Heart right ventricle (tissue), 16 donors: ENCODE measurements at regions not wholly inside any gene's neighbourhood (a gene's known extent, or its start where the extent isn't known, plus 50 kb on each side); places are given as distances from the start of the nearest gene placed in this dataset.

Source experiments
- ATAC-seq, 8 donors: fragments of 200-7000 bp; cut with Tn5 transposase; one replicate each; pipeline ENCODE4 v1.9.1; 2020; ENCODE audit warnings: mild to moderate bottlenecking in 8 of 8, moderate library complexity in 8 of 8, moderate number of reproducible peaks in 1 of 8
- DNase-seq, 2 donors: peaks; one replicate each; pipeline ENCODE4 v3.0.0-alpha.2; 2020
- H3K27ac ChIP-seq, 10 donors: fragments of 200-600 bp; sonication (generic) in 2 of 10; one replicate each; pipeline versions ENCODE4 v1.5.0 to v1.8.0; 2020 to 2022; ENCODE audit warnings: mild to moderate bottlenecking in 3 of 10
- H3K27me3 ChIP-seq, 7 donors: fragments of 200-600 bp; one replicate each; pipeline ENCODE4 v1.8.0; 2021 to 2022; ENCODE audit warnings: mild to moderate bottlenecking in 2 of 7
- H3K36me3 ChIP-seq, 9 donors: fragments of 200-600 bp; sonication (generic) in 1 of 9; one replicate each; pipeline versions ENCODE4 v1.5.0 to v1.8.0; 2020 to 2022; ENCODE audit warnings: mild to moderate bottlenecking in 2 of 9
- H3K4me1 ChIP-seq, 9 donors: fragments of 200-600 bp; sonication (generic) in 1 of 9; one replicate each; pipeline versions ENCODE4 v1.5.0 to v1.8.0; 2020 to 2022; ENCODE audit warnings: mild to moderate bottlenecking in 4 of 9
- H3K4me3 ChIP-seq, 10 donors: fragments of 200-600 bp; sonication (generic) in 2 of 10; one replicate each; pipeline versions ENCODE4 v1.5.0 to v1.8.0; 2020 to 2022; ENCODE audit warnings: mild to moderate bottlenecking in 7 of 10, moderate library complexity in 2 of 10
- H3K9me3 ChIP-seq, 11 donors: fragments of 200-600 bp in 10 of 11; sonication (generic) in 2 of 11; one replicate each; pipeline versions ENCODE4 v1.5.0 to v1.8.0; 2013 to 2022; ENCODE audit warnings: mild to moderate bottlenecking in 2 of 11, control low read depth in 1 of 11, moderate library complexity in 1 of 11
- WGBS, 2 donors: extraction: QIAGEN DNeasy Blood & Tissue Kit; methylation state at CpG; one replicate each; pipeline ENCODE4 v1.1.7; 2013; ENCODE audit warnings: inconsistent platforms in 1 of 2; 5-methylcytosine and 5-hydroxymethylcytosine counted together
- intact Hi-C, 10 donors: fragments of 100-400 bp; cut with DNase I; formaldehyde crosslinking; loops; one replicate each; pipeline versions ENCODE4 v1.11.1 to v1.14.2; 2022
- TF ChIP-seq, protein P1 (sequence below), 9 donors: fragments of 200-600 bp; sonication (generic) in 2 of 9; IDR thresholded peaks; one replicate each; pipeline versions ENCODE4 v1.5.0 to v1.8.0; 2021 to 2022; ENCODE audit warnings: antibody characterized with exemption in 9 of 9, mild to moderate bottlenecking in 5 of 9, moderate library complexity in 1 of 9
- donor health status: Arrhythmogenic right ventricular cardiomyopathy.
- donor health status: ischemic (EF 13 %, LVEDD 7.1; RV severe dilation, severe dysfunction).
- donor health status: healthy with polysubstance abuse.
- donor health status: DM: no; HTN: yes; CAD: no.
- donor health status: DM: no; HTN: no; CAD: no.
- donor health status: ischemic (EF 25% LVEDD 6.9; RV normal size, moderate dysfunction).
- donor health status: ischemic (EF 25% LVEDD 5.7; RV mildly dilated, moderate dysfunction).
- donor health status: healthy.
- donor health status: DM: yes; HTN: yes; CAD: no.
- donor health status: Ischemic cardiomyopathy.
- donor health status: ischemic (EF 35%, LVEDD 5.7; RV mildly dilated, moderate dysfunction).
- donor health status: nonischemic (EF 11% LVEDD 7.7; RV severe dilation, severe dysfunction).
- donor health status: DM: yes; HTN: yes; CAD: no.
- donor health status: PGD.
- donor health status: ischemic (EF 29% LVEDD 5.4; RV normal size, mild dysfunction).
- donor health status: nonischemic (EF 23%, LVEDD 6.1; RV moderate dilation, normal function).

DNA sequence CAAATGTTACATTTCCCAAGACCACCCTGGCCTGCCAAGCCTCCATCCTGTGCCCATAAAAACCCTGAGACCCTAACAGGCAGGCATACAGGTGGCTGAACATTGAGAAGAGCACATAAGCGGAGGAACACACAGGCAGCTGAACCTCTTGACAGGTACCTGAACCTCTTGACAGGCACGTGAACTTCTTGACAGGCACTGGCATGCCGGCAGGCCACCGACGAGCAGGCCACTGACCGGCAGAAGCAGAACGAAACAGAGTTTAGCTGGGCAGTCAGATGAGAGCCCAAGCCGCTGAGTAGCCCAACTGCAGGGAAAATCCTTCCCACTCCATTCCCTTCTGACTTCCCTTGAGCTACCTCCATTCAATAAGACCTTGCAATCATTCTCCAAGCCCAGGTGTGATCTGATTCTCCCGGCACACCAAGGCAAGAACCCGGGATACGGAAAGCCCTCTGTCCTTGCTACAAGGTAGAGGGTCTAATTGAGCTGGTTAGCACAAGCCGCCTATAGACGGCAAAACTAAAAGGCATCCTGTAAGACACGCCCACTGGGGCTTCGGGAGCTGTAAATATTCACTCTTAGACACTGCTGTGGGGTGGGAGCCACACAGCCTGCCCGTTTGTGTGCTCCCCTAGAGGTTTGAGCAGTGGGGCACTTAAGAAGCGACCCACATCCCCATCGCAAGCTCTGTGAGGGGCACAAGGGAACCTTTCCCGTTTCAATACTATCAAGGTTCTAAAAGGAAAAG lies 2613.9 kb upstream of the PCDH20 start:
- 79 to 82% methylated on average over 19 of the region's 19 CpGs for WGBS, 2 donors
- Histone ChIP-seq H3K4me1 (no peaks in the 10 kb centered on the region), H3K4me3 (no peak overlapping the region), H3K9me3 (no peaks in the 10 kb centered on the region), H3K27me3 (no peaks in the 10 kb centered on the region), H3K27ac (no peak overlapping the region), H3K36me3 (no peaks in the 10 kb centered on the region)
- TF ChIP-seq, protein P1, sequence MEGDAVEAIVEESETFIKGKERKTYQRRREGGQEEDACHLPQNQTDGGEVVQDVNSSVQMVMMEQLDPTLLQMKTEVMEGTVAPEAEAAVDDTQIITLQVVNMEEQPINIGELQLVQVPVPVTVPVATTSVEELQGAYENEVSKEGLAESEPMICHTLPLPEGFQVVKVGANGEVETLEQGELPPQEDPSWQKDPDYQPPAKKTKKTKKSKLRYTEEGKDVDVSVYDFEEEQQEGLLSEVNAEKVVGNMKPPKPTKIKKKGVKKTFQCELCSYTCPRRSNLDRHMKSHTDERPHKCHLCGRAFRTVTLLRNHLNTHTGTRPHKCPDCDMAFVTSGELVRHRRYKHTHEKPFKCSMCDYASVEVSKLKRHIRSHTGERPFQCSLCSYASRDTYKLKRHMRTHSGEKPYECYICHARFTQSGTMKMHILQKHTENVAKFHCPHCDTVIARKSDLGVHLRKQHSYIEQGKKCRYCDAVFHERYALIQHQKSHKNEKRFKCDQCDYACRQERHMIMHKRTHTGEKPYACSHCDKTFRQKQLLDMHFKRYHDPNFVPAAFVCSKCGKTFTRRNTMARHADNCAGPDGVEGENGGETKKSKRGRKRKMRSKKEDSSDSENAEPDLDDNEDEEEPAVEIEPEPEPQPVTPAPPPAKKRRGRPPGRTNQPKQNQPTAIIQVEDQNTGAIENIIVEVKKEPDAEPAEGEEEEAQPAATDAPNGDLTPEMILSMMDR (IDR thresholded peaks at IDR 0.05): no peak
- DNase-seq: no peak
- ATAC-seq: no peak
- intact Hi-C loops: no loop called here

DNA sequence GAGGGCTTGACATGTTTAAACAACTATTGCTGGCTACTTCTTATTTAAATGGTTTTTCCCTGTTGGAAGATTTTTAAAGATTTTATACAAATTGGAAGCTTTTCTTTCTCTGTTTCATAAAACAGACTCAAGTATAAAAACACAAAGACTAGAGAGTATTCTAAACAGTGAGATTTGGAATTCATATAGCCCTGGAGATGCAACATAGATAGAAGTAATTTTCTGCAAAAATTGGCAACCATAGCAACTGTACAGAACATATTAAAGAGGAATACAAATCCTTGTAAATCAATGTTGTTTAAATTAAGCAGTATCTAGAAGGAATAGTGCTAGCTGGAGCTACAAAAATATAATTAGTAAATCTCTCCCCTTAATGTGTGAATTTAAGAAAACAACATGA lies 2612.9 kb upstream of the PCDH20 start:
- Histone ChIP-seq H3K27ac (no peak overlapping the region), H3K27me3 (no peaks in the 10 kb centered on the region), H3K4me3 (no peak overlapping the region), H3K9me3 (no peaks in the 10 kb centered on the region), H3K4me1 (no peaks in the 10 kb centered on the region), H3K36me3 (no peaks in the 10 kb centered on the region)
- intact Hi-C loops: no loop called here
- TF ChIP-seq, protein P1 (IDR thresholded peaks at IDR 0.05): no peak
- ATAC-seq (no peak), DNase-seq (no peak)

DNA sequence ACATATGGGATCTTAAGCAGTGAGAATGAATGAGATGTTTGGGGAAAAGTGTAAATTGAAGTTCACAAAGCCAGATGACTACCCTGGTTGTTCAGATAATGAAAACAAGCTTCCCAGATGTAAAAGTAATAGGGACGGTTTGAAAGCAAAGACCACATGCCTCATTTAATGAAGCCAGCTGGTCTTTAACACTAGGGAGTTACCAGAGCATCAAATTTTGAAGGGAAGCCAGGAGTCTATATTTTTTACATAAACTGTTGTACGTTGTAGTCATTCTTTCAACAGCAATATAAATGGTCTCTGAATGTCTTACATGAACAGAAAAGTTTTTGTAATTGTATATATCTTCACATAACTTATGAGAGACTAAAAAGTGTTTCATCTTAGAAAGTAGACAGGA lies 2604.5 kb upstream of the PCDH20 start:
- ATAC-seq (no peak), DNase-seq (no peak)
- Histone ChIP-seq H3K9me3 (peaks cover 0 to 10% (median 0%) of the 10 kb centered on the region in 11 donors), H3K4me1 (no peaks in the 10 kb centered on the region), H3K27me3 (no peaks in the 10 kb centered on the region), H3K36me3 (no peaks in the 10 kb centered on the region), H3K4me3 (no peak overlapping the region), H3K27ac (no peak overlapping the region)
- intact Hi-C loops: no loop called here
- WGBS, 2 donors: 45 to 67% methylated on average over 2 of the region's 2 CpGs
- TF ChIP-seq, protein P1 (IDR thresholded peaks at IDR 0.05): no peak

DNA sequence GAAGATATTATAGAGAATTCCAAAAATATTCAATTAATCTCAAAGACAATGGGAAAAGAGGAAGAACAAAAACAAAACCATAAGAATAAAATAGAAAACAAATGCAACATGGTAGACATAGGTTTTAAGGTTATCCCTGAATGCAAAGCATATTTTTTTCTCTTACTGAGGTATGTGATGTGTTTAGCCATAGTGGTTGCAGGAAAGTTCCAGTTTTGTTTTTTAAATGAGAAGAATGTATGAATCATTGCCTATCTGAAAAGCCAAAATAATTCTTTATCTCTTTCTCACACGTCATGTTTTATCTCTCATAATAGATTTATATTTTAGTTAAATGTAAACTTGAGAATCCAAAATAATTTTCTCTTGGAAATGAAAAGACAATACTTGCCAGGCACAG lies 2591.7 kb upstream of the PCDH20 start:
- DNase-seq: no peak
- H3K36me3 ChIP-seq: no peaks in the 10 kb centered on the region
- peaks cover 0 to 12% (median 0%) of the 10 kb centered on the region in 11 donors for H3K9me3 ChIP-seq
- H3K4me1 ChIP-seq: no peaks in the 10 kb centered on the region
- H3K27me3 ChIP-seq: no peaks in the 10 kb centered on the region
- TF ChIP-seq, protein P1 (IDR thresholded peaks at IDR 0.05): no peak
- no peak overlapping the region for H3K4me3 ChIP-seq
- no peak overlapping the region for H3K27ac ChIP-seq
- 33 to 37% methylated on average over 1 of the region's 1 CpG for WGBS, 2 donors
- ATAC-seq: no peak
- intact Hi-C loops: no loop called here
